Stimulated activated CD8-positive, alpha-beta memory T cell treated with anti-CD3 and anti-CD28 coated beads, Interleukin-15, amount 100 ng/mL, for 24 hours (primary cell): ENCODE measurements at regions not wholly inside any gene's neighbourhood (a gene's known extent, or its start where the extent isn't known, plus 50 kb on each side); places are given as distances from the start of the nearest gene placed in this dataset.

Experiments
- DNase-seq: peaks from one replicate; pipeline ENCODE4 v3.0.0-alpha.2; 2020; ENCODE audit warnings: low read depth

GRCh38 chr11:116532066-116532465 lies 240.7 kb downstream of the BUD13 start:
- no peak for DNase-seq

- no peak for DNase-seq
These were observed 242.1 kb downstream of the BUD13 start for GRCh38 chr11:116530705-116531104.

GRCh38 chr11:116529271-116529670 lies 243.5 kb downstream of the BUD13 start:
- no peak for DNase-seq

DNA sequence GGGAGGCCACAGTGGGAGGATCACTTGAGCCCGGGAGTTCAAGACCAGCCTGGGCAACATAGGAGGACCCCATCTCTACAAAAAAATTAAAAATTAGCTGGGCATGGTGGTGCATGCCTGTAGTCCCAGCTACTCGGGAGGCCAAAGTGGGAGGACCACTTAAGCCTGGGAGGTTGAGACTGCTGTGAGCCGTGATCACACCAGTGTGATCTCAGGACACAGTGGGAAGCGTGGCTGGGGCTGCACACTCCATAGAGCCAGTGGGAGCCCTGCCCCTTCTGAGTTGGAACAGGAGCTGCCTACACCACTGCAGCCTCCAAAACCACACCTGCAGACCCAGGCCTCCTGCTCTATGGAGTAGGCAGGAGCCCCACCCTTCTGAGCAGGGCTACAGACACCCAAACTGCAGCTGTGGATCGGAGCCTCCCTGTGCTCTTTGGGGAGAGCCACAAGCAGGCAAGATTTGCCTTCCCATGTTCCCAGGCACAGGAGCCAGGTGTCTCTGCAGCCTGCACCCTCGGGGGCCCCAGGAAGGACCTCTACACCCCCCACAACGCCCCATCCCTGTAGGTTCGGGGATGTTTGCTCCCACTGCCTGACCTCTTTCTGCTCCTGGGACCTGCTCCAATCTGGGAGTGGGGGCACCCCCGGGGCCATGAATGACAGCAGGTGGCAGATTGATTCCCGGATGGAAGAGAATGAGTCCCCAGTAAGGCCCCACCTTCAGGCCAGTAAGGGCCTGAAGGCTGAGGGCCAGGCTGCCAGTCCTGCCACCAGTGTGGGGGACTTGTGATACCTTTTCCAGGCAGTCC lies 245.4 kb downstream of the BUD13 start:
- no peak for DNase-seq

DNA sequence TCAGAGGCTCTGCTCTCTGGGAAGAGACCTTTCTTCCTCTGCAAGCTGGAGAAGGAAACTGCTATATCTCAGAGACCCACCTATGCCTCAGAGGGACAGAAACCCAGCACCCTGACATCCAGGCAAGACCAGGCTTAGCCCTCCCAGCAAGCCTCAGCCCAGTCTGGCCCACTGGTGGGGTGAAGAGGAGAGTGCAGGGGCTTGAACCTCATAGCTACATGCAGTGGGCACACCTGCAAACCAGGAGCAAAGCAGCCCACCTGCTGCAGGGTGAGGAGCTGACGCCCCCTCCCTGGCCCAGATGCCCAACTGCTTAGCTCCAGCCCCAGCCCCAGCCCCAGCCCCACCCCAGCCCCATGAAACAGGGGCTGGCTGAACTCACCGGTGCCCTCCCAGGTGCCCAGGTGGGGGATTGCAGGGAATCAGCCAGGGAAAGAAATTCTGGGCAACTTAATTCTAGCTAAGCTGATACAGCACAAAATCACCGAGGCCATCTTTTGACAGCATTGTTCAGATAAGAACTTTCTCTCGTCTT lies 246.8 kb downstream of the BUD13 start:
- no peak for DNase-seq

GRCh38 chr11:116519499-116519898 lies 253.3 kb downstream of the BUD13 start:
- no peak for DNase-seq

GRCh38 chr11:116518141-116518540 lies 254.6 kb downstream of the BUD13 start:
- DNase-seq = no peak

- no peak for DNase-seq
These were observed 255.2 kb downstream of the BUD13 start for GRCh38 chr11:116517584-116517983.

GRCh38 chr11:116517077-116517476 lies 255.7 kb downstream of the BUD13 start:
- no peak for DNase-seq

GRCh38 chr11:116515664-116516184 lies 257.1 kb downstream of the BUD13 start:
- no peak for DNase-seq

- no peak for DNase-seq
These were observed 258.9 kb downstream of the BUD13 start for GRCh38 chr11:116513894-116514293.

DNA sequence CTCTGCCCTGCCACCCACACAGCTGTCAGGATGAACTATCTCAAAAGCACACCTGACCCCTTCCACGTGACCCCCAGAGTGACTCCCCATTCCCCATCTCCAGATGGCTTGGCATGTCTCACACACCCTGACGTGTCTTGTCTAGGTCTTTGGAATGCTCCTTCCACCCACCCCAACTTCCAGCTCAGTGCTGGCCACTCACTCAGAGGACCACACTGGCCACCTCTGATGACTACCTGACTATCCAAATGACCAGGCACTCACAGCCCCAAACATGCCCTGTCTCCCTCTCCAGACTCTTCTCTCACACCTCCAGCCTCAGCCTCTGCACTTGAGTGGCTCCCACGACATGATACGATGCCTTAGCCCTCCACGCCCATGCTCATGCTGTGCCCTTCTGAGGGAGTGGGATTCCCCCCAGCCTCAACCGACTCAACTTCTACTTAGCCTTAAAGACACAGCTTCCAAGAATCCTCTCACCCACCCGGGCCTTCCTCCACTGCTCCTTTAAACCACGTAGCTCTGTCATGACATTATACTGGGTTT lies 259.4 kb downstream of the BUD13 start:
- no peak for DNase-seq

DNA sequence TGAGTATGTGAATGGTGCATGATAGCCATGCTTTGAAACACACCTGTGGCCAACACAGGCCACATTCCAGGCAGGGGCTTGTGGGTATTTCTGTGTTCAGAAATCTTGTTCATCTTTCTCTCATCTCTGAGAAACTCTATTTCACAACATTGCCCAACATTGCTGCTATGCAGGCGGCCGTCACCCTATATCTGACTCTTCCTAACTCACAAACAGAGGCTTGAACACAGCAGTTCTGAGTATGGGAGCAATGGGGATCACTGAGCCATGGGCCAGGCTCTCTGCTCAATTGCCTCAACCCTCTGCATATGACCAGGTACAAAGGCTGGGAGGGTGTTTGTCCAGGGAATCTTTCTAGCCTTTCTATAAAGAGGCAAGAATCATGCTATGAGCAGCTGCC lies 259.9 kb downstream of the BUD13 start:
- DNase-seq = no peak

GRCh38 chr11:116511684-116512083 lies 261.1 kb downstream of the BUD13 start:
- DNase-seq = no peak

DNA sequence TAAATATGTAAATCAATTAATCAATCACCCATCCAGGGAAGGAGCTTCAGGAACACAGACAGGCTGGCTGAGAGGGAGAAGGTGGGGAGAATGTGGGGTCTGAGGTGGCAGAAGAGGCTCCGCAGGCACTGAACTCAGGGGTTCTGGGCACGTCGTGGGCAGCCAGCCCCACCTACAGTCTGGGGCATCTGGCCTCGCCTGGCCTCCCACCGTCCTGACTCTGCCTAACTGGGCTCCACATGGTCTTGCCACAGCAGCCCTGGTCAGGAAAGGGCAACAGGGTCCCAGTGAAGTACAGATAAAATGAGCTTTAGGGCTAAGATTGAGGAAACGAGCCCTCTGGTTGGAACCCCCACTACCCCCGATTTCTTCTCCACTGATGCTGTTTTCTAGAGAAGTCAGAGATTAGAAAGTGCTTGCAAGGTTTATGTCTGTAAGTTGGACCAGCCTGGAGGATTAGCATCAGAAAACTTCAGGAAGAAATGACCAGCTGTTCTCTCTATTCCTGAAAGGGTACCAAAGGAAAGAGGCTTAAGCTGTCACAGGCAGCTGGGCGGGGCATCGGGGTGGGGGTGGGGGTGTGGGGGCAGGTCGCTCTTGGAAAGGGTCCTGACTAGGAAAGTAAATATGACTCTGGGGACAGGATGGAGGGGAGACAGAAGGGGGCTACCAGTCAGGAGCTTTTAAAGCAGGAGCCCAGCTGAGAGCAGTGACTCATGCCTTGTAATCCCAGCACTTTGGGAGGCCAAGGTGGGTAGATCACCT lies 261.7 kb downstream of the BUD13 start:
- no peak for DNase-seq

- DNase-seq = no peak
These were observed 262.6 kb downstream of the BUD13 start for GRCh38 chr11:116510166-116510565.

- no peak for DNase-seq
These were observed 263.2 kb downstream of the BUD13 start for GRCh38 chr11:116509551-116509950.

DNA sequence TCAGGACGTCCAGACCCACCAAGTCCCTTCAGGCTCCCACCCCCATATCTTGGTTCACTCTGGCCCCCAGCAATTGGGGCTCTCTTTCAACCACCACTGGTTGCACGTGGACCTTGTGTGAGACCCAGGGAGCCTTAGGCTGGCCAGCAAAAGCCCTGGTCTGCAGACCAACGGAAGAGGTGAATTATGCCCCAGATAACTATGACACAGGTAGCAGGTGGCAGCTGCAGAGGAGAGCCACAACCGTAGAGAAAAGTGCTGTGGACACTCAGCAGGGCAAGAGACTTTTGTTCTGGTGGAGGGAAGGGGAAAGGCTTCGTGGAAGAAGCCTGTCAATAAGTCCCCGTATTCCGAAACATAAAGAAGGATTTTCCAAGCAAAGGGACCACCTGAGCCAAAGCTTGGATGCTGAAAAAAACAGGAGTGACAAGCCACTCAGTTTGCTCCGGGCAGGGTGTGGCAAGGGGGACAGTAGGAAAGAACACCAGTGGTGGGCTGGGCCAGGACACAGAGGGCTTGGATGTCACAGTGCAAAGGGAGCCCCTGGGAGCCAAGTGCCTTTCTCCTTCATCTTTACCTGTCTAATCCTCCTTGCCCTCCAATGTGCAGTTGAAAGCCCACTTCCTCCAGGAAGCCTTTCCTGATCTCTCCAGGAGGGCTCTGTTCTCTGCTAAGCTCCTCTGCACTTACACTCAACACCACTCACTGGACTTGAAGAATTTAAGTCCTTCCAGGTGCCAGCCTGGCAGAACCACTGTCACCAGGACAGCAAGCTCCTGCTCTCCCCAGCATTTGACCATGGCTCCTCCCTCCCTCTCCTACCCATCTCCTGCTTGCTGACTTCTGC lies 264.7 kb downstream of the BUD13 start:
- DNase-seq = no peak

- DNase-seq = no peak
These were observed 265.8 kb downstream of the BUD13 start for GRCh38 chr11:116507016-116507415.

DNA sequence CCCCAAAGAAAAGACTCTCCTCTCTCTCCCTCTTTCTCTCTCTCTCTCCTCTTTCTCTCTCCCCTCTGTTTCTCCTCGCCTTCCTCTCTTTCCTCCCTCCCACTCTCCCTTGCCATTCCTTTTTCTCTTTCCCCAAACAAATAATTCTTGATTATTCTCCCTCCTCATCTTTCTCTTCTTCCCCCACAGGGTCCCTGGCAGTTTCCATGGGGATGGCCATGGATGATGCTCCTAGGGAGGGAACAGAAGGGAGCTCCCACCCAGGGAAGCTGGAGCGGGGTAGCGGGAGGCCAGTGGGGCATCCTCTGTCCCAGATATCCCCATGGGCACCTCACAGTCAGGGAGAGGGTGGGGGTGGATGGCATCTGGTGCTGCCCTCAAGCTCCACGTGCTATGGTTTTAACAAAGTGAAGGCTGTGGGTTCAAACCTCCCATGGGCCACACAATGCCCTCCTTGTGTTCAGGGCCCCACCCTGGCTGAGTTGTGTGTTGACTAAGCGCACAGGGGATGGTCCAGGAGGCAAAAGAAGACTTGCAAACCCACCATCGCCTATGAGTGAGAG lies 266.4 kb downstream of the BUD13 start:
- DNase-seq = no peak
